ENCODE measurements at regions not wholly inside any gene's neighbourhood (a gene's known extent, or its start where the extent isn't known, plus 50 kb on each side); places are given as distances from the start of the nearest gene placed in this dataset.
"Not testable (repeated sequence)": the region's sequence is repeated elsewhere in the genome, so short reads cannot be mapped to it uniquely, and the experiment has no call there.

DNA sequence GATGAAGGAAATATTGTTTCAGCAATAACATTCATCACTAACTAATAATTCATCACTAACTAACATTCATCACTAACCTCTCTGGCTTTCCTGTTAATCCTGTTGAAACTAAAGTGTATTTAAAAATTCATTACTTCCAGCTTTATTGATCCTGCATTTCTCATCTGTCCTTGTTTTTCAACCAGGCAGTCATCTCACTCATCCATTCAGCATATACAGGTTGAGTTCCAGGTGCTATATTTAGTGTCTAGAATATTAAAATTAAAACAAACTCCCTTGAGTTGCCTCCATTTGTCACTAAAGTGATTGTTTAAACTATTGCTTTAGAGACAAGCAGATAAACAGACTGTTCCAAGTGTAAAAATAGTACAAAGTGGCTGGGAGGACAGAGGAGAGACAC is 58.1 kb downstream of the ATXN7L3B start:
- no peak for DNase-seq (ENCODE audit: low spot score)

DNA sequence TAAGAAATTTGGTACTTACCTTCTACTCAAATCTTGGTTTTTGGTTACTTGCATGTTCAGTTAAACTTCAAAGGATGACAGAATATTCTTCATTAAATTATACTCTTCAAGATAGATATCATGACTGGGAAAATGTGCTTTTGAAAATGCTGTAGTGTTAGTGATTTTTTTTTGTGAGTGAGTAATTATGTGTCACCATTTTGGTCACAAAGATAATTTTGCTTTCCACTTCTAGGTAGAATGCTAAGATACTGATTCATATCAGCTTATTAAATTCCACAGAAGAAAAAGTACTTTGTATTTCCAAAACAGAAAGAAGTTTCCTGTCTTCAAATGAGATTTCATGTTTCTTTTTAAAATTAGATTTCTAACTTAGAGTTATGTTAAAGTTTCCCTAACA is 61.2 kb downstream of the ATXN7L3B start:
- DNase-seq (ENCODE audit: low spot score) = no peak

DNA sequence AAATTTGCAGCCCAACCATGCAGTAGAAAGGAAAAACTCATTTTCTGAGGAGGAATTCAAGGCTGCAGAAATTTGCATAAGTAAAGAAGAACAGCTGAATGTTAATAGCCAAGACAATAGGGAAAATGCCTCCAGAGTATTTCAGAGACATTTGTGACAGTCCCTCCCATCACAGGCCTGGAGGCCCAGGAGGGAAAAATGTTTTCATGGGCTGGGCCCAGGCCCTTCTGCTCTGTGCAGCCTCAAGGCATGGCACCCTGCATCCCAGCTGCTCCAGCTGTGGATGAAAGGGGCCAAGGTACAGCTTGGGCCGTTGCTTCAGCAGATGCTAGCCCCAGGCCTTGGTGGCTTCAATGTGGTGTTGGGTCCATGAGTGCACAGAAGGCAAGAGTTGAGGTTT is 62.3 kb downstream of the ATXN7L3B start:
- DNase-seq (ENCODE audit: low spot score) = no peak

DNA sequence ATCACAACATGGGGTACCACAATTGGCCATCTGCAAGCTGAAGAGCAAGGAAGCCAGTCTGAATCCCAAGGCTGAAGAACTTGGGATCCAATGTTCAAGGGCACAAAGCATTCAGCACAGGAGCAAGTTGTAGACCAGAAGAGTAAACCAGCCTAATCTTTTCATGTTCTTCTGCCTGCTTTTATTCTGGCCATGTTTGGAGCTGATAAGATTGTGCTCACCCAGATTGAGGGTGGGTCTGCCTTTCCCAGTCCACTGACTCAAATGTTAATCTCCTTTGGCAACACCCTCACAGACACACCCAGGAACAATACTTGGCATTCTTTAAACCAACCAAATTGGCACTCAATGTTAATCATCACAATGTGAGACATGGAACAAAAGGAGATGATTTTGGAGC is 63.2 kb downstream of the ATXN7L3B start:
- not testable (repeated sequence) for DNase-seq (ENCODE audit: low spot score)

DNA sequence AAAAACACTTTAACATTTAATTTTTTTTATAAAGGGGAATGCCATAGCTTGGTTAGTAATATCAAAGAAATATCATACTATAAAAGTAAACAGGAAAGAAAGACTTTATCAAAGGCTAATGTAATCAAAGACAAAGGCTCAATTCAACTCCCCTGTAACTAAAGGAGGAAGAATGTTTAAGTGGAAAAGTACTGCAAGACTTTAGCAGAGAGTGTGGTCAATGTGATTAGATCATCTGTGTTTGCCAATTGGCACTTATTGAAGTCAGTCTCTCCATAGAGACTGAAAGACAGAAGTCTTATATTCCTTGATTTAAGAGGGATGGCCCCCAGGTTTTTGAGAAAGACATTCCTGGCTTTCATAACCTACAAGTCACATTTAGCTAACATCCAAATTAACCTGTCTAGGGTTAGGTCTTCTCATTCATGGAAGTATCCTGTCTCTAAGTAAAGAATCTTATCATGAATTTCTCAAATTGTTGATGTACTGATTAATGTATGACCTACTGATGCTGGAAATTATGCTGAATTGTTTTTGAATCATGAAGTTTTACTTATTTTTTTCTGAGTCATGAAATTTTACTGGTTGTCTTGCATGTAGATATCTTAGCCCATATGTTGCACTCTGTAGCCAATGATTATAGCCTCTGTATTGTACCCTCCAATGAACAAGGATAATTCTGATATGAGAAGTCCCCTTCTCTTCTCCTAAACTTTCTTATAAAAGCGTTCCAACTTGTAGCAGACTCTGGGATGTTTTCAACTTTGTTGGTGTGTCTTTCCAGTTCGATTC is 65.4 kb downstream of the ATXN7L3B start:
- DNase-seq (ENCODE audit: low spot score) = no peak

DNA sequence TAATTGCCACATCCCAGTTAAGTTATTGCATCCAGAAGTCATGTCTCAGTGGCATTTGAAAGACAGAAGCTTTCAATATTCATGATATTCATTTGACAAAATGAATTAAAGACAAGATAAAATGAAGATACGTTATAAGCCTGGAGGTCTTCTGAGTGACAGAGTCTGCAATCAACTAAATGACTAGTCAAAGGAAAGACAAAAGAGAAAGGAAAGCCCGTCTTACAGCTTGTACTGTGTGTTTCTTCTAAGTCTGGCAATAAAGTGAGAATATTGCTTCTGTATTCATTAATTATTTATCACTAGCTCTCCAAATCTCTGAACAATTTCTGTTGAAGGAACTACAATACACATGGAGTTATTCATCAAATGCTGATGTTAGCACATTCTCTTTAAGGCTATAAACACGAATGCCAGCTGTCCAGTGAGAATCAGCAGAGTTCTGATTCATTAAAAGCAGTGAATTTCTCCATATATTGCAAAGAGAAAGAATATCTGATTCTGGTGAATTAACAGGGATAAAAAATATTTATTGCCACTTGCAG is 70.7 kb downstream of the ATXN7L3B start:
- no peak for DNase-seq (ENCODE audit: low spot score)

DNA sequence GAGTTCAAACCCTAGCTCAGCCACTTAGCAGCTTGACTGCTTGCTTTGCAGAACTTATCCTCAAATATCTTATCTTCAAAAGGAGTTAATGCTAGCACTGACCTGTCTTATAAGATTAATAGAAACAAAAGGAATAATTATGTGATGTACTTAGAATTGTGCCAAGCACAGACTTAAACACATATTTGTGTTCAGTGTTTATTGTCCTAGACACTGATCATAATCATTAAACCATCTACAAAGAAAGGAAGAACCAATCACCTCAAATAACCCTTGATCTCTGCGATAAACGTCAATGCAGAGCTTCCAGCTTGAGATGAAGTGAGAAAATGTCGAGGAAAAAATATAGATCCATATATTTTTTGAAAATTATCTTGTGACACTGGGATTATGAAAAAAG is 73.1 kb downstream of the ATXN7L3B start:
- no peak for DNase-seq (ENCODE audit: low spot score)

DNA sequence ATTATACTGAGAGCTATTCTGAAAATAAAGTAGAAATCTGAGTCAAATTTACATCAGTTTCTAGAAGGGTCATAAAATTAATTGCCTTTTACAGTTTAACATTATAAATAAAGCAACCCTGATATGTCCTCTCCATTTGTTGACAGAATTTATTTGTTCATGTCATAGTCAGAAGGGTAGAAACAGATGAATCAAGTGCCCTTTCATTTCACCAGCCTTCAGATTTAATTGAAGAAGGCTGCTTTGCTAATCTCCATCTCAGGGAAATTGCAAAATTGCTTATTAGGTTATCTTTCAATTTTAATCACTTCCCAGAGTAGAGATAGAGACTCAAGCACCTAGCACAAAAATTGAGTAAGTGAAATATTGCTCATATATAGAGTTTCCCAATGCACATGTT is 76.8 kb downstream of the ATXN7L3B start:
- DNase-seq (ENCODE audit: low spot score) = no peak

DNA sequence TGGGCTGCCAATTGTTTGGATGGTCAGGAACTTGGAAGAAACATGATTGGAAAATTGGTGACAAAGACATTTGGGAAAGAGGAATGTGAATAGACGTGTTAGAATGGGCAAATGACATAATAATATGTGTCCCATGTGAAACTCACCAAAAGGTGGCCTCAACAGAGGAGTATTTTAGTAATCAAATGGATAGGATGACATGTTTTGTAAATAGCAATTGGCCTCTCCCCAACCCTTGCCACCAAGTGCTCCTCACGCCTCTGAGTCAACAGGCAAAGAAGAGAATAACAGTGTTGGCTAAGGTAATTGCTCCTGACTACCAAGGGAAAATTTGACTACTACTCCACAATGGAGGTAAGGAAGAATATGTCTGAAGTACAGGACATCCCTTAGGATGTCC is 81.4 kb downstream of the ATXN7L3B start:
- no peak for DNase-seq (ENCODE audit: low spot score)

DNA sequence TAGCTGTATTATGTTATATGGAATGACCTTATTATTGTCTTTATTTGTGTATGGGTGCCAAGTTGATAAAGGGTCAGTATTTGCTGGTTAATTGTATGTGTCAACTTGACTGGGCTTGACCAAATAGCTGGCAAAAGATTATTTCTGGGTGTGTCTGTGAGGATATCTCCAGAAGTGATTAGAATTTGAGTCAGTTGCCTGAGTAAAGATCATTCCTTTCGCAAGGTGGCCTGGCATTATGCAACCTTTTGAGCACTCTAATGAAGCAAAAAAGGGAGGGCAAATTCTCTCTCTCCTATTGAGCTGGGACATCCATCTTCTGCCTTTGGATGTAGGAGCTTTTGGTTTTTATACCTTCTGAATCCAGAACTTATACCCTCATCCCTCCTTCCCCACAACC is 82.2 kb downstream of the ATXN7L3B start:
- no peak for DNase-seq (ENCODE audit: low spot score)

DNA sequence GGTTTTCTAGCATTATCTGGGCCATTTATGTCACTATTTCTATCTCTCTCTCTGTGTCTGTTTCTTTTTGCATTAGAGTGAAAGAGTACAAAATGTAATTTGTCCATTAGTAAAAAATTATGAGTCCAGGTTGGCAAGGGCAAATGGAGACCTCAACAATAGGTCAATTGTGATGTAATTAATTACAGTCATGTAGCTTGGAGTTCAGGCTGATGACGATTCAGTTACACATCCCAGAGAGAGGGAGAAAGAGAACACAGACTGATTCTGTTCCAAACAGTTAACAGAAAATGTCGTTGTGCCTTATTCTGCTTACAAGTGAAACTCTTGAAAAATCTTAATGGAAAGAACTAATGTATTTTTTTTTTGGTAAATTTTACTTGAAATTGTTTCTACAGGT is 83.3 kb downstream of the ATXN7L3B start:
- DNase-seq (ENCODE audit: low spot score) = no peak

DNA sequence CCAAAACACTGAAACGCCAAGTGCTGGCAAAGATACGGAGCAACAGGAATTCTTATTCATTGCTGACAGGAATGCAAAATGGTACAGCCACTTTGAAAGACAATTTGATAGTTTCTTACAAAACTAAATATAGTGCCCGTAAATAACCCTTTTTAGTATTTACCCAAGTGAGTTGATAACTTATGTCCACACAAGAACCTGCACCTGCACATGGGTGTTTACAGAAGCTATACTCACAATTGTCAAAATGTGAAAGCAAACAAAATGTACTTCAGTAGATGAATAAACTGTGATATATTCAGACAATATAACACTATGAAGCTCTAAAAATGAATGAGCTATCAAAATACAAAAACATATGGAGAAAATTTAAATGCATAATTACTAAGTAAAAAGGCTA is 86.6 kb downstream of the ATXN7L3B start:
- DNase-seq (ENCODE audit: low spot score) = no peak

DNA sequence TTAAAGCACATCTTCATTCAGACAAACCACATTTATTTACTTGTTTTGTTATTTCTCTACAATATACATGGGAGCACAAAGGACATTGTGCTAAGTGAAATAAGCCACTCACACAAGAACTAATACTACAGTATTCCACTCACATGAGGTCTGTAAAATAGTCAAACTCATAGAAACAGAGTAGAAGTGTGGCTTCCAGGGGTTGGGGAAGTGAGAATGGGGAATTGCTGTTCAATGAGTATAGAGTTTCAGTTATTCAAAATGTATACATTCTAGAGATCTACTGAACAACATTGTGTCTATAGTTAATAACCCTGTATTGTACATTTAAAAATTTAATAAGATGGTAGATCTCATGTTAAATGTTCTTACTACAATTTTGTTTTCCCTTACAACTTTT is 88.8 kb downstream of the ATXN7L3B start:
- no peak for DNase-seq (ENCODE audit: low spot score)

DNA sequence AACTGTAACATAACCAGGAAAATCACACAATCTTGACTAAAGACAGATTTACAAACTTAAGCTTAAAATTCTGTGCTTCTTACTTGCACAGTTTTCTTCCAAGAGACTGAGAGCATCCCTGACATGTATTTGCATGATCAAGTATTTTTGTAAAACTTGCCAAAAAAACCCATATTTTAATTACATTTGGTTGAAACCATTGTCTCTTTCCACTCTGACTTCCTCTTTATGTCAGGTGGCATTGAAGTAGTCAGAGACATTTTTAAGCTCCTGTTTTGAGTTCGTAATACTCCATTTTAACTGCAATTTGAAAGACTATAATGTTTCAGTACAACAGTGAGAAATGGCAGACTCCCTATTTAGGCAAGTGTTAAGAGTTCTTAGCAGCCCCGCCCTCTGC is 103.6 kb downstream of the ATXN7L3B start:
- no peak for DNase-seq (ENCODE audit: low spot score)

DNA sequence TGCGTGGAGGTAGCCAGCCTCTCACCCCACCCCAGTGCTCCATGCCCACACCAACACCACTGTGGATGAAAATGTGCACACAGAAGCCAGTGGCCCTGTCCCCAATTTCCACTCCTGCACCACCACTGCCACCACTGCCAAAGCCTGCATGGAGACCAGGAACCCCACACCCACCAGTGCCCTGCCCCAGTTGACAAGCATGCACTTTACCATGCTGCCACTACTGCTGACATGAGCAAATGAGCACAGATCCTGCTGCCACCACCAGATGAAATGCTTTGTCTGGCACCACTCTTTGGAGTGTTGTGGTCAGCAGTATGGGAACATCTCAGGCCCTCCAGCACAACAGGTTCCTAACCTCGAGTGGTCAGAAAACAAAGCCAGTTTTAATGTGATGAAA is 104.1 kb downstream of the ATXN7L3B start:
- DNase-seq (ENCODE audit: low spot score) = no peak

DNA sequence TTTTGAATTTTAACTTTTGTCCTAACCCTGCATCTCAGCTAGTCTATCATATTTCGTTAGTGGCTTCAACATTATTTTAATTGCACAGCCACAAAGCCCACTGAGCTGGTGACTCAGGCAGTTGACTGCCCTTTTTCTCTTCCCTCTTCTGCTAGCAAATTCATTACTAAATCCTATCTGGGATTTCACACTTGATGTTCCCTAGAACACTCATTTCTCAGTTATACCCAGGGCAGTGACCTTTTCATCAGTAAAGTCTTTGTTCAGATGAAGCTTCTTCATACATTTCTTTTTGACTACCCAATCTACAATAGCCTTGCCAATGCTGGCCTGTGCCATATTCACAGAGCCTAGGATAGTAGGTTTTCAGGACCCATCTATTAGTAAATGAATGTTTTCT is 107.0 kb downstream of the ATXN7L3B start:
- DNase-seq (ENCODE audit: low spot score) = no peak

DNA sequence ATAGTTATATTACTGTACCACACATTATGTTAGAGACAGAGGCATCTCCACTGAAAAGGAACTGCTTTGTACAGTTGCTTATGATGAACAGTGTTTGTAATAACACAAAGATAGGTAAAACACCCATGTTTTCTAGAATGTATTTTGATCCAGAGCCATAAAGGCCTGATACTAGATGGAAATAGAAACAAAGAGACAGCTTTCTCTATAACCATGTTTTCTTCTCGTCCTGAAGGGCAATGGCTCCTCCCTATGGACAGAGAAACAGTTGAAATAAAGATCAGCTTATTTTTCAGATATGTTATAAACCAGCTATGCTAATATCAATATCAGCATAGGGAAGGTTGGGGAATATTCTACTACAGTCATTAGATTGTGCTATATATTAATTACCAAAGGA is 109.2 kb downstream of the ATXN7L3B start:
- DNase-seq (ENCODE audit: low spot score) = peak; percentile 18

DNA sequence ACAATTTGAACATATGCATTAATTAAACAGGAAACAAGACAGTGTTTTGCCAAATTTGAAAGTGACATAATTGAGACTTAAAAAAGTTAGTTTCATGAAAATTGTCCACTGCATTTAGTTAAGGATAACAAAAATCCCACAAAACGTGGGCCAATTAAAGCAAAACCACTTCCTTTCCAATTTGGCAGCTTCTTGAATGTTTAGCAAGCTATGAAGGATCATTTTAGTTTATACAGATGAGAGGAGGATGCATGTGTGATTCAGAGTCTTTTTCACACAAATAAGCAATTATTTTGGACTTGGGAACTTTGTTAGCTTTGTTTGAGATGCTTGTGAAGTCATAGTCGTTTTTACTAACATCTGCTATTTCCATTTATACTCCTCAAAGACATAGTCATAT is 109.6 kb downstream of the ATXN7L3B start:
- no peak for DNase-seq (ENCODE audit: low spot score)

DNA sequence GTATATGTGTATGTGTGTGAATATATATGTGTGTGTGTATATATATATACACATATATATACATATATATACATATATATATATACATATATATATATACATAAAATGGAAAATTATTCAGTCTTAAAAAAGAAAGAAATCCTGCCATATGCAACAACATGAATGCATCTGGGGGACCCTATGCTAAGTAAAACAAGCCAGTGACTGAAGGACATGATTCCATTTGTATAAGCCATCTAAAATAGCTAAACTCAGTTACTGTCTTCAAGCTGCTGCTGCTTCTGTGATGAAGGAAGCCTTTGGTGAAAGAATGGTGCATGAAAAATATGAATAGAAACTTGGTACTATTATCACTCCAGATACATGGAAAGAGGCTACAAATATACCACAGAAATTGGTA is 118.6 kb downstream of the ATXN7L3B start:
- no peak for DNase-seq (ENCODE audit: low spot score)

DNA sequence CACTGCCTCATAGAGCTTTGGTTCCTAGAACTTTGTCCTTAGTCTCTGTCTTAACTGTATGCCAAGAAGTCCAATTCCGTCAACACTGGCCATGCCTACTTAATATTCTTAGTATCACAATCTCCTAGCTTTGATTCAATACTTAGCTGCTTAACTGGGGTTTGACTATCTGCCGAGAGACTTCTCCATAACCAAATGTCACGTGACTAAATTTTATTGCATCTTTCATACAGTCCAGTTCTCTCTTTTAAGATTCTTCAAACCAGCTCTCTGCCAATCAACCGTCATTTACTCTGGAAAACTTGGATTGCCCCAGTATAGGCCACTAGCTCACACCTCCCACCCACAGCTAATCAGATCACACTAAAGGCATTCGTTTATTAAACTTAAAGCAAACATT is 122.8 kb downstream of the ATXN7L3B start:
- DNase-seq (ENCODE audit: low spot score) = no peak

DNA sequence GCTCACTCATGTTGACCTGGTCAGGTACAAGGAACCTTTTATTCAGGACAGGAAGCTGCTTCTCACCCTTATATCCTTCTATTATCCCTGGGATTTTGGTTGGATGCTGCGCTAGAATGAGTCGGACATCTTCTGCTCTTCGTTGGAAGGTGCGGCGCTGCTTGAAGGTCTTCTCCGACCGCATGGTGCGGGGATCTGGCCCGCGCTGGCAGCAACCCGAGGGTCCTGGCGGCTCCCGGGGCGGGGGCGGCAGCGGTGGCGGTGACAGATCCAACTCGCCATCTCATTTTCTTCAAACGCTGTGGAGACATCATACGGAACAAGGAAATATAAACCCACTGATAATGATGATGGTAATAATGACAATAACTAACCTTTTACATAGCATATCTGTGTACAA is 126.3 kb downstream of the ATXN7L3B start:
- DNase-seq (ENCODE audit: low spot score) = no peak

DNA sequence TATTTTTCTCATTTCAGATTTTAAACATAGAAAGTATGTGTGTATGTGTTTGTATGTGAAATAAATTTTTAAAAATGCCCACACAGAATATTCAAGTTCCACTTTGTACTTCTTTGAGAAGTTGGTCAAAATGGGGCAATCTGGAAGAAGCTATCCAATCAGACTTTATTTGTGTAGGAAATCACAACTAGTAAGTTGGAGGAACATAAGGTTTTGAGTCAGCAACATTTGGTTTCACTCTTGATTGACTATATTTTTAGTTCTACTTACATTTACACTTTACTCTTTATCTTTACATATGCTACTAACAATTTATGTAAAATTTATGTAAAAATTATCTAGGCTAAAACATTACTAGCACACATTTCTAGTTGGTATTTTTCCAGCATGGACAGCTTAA is 128.1 kb downstream of the ATXN7L3B start:
- no peak for DNase-seq (ENCODE audit: low spot score)

DNA sequence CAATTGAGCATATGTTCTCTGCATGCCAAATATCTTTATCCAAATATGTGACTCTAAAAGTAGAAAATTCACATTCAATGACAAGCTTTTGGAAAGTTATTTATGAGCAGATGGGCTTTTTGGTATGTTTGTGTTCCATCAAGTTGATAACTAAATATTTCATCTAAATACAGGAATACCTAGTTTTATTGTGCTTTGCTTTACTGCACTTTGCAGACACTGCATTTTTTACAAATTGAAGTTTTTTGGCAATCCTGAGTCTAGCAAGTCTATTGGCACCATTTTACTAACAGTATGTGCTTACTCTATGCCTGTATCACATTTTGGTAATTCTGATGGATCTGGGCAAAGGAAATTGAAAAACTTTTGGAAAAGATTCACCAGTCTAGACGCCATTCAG is 133.8 kb downstream of the ATXN7L3B start:
- no peak for DNase-seq (ENCODE audit: low spot score)

DNA sequence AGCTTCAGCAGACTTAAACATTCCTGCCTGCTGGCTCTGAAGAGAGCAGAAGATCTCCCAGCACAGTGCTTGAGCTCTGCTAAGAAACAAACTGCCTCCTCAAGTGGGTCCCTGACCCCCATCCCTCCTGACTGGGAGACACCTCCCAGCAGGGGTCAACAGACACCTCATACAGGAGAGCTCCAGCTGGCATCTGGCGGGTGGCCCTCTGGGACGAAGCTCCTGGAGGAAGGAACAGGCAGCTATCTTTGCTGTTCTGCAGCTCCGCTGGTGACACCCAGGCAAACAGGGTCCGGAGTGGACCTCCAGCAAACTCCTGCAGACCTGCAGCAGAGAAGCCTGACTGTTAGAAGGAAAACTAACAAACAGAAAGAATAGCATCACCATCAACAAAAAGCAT is 139.3 kb downstream of the ATXN7L3B start:
- DNase-seq (ENCODE audit: low spot score) = not testable (repeated sequence)

All from NAMALWA (cell line).